Peyer's patch (tissue), 4 donors: ENCODE measurements at regions not wholly inside any gene's neighbourhood (a gene's known extent, or its start where the extent isn't known, plus 50 kb on each side); places are given as distances from the start of the nearest gene placed in this dataset.

Experiments used
- DNase-seq, 3 donors: peaks; one replicate each; pipeline ENCODE4 v3.0.0-alpha.2; 2017 to 2019
- H3K27ac ChIP-seq, 4 donors: fragments of 200-600 bp; sonication (generic); one replicate each; pipeline ENCODE4 v1.5.1; 2016 to 2019
- H3K27me3 ChIP-seq, 2 donors: fragments of 200-600 bp; sonication (generic); one replicate each; pipeline ENCODE4 v1.5.1; 2019
- H3K36me3 ChIP-seq, 3 donors: fragments of 200-600 bp; sonication (generic); one replicate each; pipeline ENCODE4 v1.5.1; 2016 to 2019
- H3K4me1 ChIP-seq, 4 donors: fragments of 200-600 bp; sonication (generic); one replicate each; pipeline ENCODE4 v1.5.1; 2016 to 2019
- H3K4me3 ChIP-seq, 4 donors: fragments of 200-600 bp; sonication (generic); 1 replicate in 3 of 4; 2 replicates in 1 of 4; pipeline ENCODE4 v1.5.1; 2016 to 2019; ENCODE audit warnings: mild to moderate bottlenecking in 1 of 4
- H3K9me3 ChIP-seq, 4 donors: fragments of 200-600 bp; sonication (generic); one replicate each; pipeline ENCODE4 v1.5.1; 2016 to 2019; ENCODE audit warnings: mild to moderate bottlenecking in 1 of 4
- POLR2A ChIP-seq, 2 donors: fragments of 450-650 bp; IDR thresholded peaks; one replicate each; pipeline ENCODE4 v1.5.1; 2017; ENCODE audit warnings: antibody characterized with exemption in 2 of 2, mild to moderate bottlenecking in 2 of 2, moderate library complexity in 2 of 2
- TF ChIP-seq, protein P1 (sequence below), 6 experiments: fragments of 450-650 bp in 4 of 6; fragments of 200-600 bp in 2 of 6; sonication (generic) in 1 of 6; IDR thresholded peaks; one replicate each; pipeline ENCODE4 v1.5.1; 2017 to 2019; ENCODE audit warnings: antibody characterized with exemption in 6 of 6, mild to moderate bottlenecking in 3 of 6, moderate library complexity in 1 of 6

DNA sequence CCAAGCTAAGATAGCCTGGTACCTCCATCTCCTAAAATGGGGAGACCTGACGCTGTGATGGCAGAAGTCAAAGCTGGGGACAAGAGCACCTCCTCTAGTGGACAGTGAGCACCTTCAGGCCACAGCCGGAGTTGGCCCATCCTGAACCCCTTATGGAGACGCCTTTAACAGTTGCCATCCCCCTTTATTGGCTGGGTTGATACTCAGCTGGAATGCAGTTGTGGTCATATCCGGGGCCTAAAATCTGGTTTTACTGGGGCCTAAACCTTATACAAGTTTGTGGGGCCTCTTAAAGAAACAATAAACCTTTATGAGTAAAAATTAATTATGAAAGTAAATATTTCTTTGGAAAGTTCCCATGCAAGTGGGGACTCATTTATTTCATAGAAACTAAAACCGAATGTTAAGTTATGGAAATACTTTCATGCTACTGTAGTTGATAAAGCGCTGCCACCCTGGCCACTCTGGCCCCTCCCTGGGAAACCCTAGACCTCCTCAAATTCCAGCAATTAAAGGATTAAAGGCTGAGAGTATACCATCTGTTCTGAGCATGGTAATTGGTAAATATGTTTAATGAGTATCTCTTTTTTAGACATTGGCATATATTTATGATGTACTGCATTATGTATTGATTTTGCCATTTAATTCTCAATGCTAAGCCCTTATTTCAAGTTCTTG lies 95.1 kb upstream of the SASH1 start:
- Histone ChIP-seq H3K4me3 (no peak overlapping the region), H3K9me3 (no peaks in the 10 kb centered on the region), H3K27me3 (no peaks in the 10 kb centered on the region), H3K27ac (no peak overlapping the region), H3K36me3 (no peaks in the 10 kb centered on the region), H3K4me1 (no peaks in the 10 kb centered on the region)
- no peak for DNase-seq
- no peak for TF ChIP-seq POLR2A (IDR thresholded peaks at IDR 0.05)

DNA sequence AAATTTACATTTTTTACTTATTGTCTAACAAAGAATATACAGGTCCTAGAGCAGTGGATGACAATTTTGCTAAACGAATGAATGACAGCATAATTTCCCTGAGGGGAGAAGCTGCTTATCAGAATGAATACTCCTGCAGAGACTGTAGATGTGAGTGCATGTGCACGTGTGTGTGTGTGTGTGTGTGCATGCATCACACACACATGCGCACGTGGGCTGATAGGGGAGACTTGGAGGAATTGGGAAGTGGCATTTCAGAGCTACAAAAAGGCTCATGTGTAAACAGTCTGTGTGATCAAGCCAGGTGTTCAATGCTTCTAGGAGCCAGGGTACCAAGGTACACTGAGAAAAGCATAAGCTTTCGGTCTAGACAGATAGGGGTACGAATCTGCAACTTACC lies 93.5 kb upstream of the SASH1 start:
- DNase-seq, result no peak
- H3K4me3 ChIP-seq, result no peak overlapping the region
- H3K4me1 ChIP-seq, result no peaks in the 10 kb centered on the region
- TF ChIP-seq, protein P1, sequence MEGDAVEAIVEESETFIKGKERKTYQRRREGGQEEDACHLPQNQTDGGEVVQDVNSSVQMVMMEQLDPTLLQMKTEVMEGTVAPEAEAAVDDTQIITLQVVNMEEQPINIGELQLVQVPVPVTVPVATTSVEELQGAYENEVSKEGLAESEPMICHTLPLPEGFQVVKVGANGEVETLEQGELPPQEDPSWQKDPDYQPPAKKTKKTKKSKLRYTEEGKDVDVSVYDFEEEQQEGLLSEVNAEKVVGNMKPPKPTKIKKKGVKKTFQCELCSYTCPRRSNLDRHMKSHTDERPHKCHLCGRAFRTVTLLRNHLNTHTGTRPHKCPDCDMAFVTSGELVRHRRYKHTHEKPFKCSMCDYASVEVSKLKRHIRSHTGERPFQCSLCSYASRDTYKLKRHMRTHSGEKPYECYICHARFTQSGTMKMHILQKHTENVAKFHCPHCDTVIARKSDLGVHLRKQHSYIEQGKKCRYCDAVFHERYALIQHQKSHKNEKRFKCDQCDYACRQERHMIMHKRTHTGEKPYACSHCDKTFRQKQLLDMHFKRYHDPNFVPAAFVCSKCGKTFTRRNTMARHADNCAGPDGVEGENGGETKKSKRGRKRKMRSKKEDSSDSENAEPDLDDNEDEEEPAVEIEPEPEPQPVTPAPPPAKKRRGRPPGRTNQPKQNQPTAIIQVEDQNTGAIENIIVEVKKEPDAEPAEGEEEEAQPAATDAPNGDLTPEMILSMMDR (IDR thresholded peaks at IDR 0.05), result no peak
- TF ChIP-seq POLR2A (IDR thresholded peaks at IDR 0.05), result no peak
- H3K9me3 ChIP-seq, result no peaks in the 10 kb centered on the region
- no peaks in the 10 kb centered on the region for H3K27me3 ChIP-seq
- no peaks in the 10 kb centered on the region for H3K36me3 ChIP-seq
- no peak overlapping the region for H3K27ac ChIP-seq

- no peak overlapping the region for H3K27ac ChIP-seq
- H3K27me3 ChIP-seq, result no peaks in the 10 kb centered on the region
- no peak for DNase-seq
- H3K9me3 ChIP-seq, result no peaks in the 10 kb centered on the region
- no peak overlapping the region for H3K4me3 ChIP-seq
- H3K36me3 ChIP-seq, result no peaks in the 10 kb centered on the region
- no peaks in the 10 kb centered on the region for H3K4me1 ChIP-seq
- TF ChIP-seq, protein P1 (IDR thresholded peaks at IDR 0.05), result no peak
- TF ChIP-seq POLR2A (IDR thresholded peaks at IDR 0.05), result no peak
These were observed 92.8 kb upstream of the SASH1 start for GRCh38 chr6:148249679-148250375.

DNA sequence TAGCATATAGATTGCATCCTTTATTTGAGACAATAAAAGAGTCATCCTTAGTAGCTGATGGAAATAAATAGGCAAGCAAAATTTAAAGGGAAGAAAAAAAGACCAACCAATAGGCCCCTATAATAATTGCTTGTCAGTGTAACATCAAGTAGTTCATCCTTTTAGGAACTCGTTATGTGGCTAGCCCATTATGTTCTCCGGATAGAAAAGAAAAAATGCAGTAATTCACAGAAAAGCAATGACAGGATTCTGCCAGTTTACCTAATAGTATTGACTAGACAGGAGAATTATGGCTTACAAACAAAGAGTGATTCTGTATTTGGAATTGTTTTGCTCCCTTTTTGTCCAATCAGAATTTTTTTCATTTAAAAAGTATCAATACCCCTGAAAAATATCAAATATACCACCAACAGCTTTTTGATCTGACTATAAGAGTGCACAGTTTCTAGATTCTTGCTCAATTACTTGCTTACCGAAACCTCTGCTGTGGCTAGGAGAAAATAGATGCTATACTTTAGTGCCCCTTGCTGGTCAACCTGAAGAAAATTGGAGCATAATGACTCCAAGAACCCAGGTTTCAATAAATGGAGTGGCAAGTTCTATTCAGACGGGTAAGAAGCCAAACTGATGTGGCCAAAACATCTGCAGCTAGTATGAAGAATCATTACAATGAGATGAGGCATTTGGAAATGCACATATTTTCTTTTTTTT lies 91.5 kb upstream of the SASH1 start:
- TF ChIP-seq, protein P1 (IDR thresholded peaks at IDR 0.05), result peak in 4 of 6 experiments; percentile 25 to 68 (median 65)
- TF ChIP-seq POLR2A (IDR thresholded peaks at IDR 0.05), result no peak
- H3K36me3 ChIP-seq, result no peaks in the 10 kb centered on the region
- no peak for DNase-seq

DNA sequence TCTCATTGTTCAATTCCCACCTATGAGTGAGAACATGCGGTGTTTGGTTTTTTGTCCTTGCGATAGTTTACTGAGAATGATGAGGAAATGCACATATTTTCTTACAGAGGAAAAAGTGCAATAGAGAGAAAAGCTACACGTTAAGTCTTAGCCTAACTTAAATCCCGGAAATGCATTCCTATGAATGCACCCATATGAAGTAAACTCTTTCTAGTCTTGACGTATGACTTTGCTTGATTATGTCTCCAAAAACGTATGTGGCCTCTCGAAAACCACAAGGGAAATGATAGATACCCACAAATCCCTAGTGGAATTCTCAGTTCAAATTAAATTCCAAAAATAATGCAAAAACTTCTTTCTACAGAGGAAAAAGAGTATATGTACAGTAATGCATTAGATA lies 90.7 kb upstream of the SASH1 start:
- H3K4me1 ChIP-seq, result no peaks in the 10 kb centered on the region
- no peaks in the 10 kb centered on the region for H3K27me3 ChIP-seq
- no peak overlapping the region for H3K27ac ChIP-seq
- DNase-seq, result no peak
- no peak overlapping the region for H3K4me3 ChIP-seq
- no peaks in the 10 kb centered on the region for H3K9me3 ChIP-seq
- no peak for TF ChIP-seq POLR2A (IDR thresholded peaks at IDR 0.05)
- TF ChIP-seq, protein P1 (IDR thresholded peaks at IDR 0.05), result no peak
- no peaks in the 10 kb centered on the region for H3K36me3 ChIP-seq

More for the DNA sequence above, 91.5 kb upstream of the SASH1 start:
- H3K4me1 ChIP-seq, result no peaks in the 10 kb centered on the region
- H3K9me3 ChIP-seq, result no peaks in the 10 kb centered on the region
- H3K4me3 ChIP-seq, result no peak overlapping the region
- H3K27ac ChIP-seq, result no peak overlapping the region
- H3K27me3 ChIP-seq, result no peaks in the 10 kb centered on the region

GRCh38 chr6:148257810-148258209 lies 84.8 kb upstream of the SASH1 start:
- no peak for DNase-seq
- TF ChIP-seq, protein P1 (IDR thresholded peaks at IDR 0.05), result no peak
- TF ChIP-seq POLR2A (IDR thresholded peaks at IDR 0.05), result no peak

More at GRCh38 chr6:148257810-148258209, 84.8 kb upstream of the SASH1 start:
- Histone ChIP-seq H3K36me3 (no peaks in the 10 kb centered on the region), H3K4me3 (no peak overlapping the region), H3K27me3 (no peaks in the 10 kb centered on the region), H3K4me1 (no peaks in the 10 kb centered on the region), H3K27ac (no peak overlapping the region), H3K9me3 (no peaks in the 10 kb centered on the region)
